Right lobe of liver (tissue), 4 donors: ENCODE measurements at regions not wholly inside any gene's neighbourhood (a gene's known extent, or its start where the extent isn't known, plus 50 kb on each side); places are given as distances from the start of the nearest gene placed in this dataset.

Experiments
- CTCF ChIP-seq, 4 donors: fragments of 200-600 bp in 3 of 4; fragments of 450-650 bp in 1 of 4; IDR thresholded peaks; one replicate each; pipeline versions ENCODE4 v1.5.1 to v1.8.0; 2016 to 2022; ENCODE audit warnings: antibody characterized with exemption in 4 of 4, mild to moderate bottlenecking in 2 of 4
- POLR2A ChIP-seq: fragments of 450-650 bp; IDR thresholded peaks from one replicate; pipeline ENCODE4 v1.6.1; 2017; ENCODE audit warnings: antibody characterized with exemption, mild to moderate bottlenecking
- donor health status: DM: no; HTN: no; CAD: no.
- donor health status: DM: no; HTN: no; CAD: no.
- donor health status: DM: no; HTN: yes; CAD: no.

- TF ChIP-seq POLR2A, result no peak
- no peak for TF ChIP-seq CTCF (IDR thresholded peaks at IDR 0.05)
These were observed 263.2 kb upstream of the NT5E start for GRCh38 chr6:85186546-85187175.
